ENCODE measurements at regions not wholly inside any gene's neighbourhood (a gene's known extent, or its start where the extent isn't known, plus 50 kb on each side); places are given as distances from the start of the nearest gene placed in this dataset.
A peak's percentile ranks its signal among the peaks of the same experiment; 100 is the strongest.

- DNase-seq (ENCODE audit: insufficient read length, low spot score) (no peak), FAIRE-seq (no peak)
- TF ChIP-seq POLR2AphosphoS5 (IDR thresholded peaks at IDR 0.05; ENCODE audit: low read depth, low read length) (no peak), POLR2A (IDR thresholded peaks at IDR 0.05; ENCODE audit: low read depth, low read length) (no peak), SPI1 (IDR thresholded peaks at IDR 0.05; ENCODE audit: low read depth, low read length) (no peak), PAX5 (IDR thresholded peaks at IDR 0.05; ENCODE audit: insufficient read depth, low read length, severe bottlenecking) (no peak), POU2F2 (IDR thresholded peaks at IDR 0.05; ENCODE audit: low read depth, low read length) (no peak), TAF1 (IDR thresholded peaks at IDR 0.05; ENCODE audit: low read depth, low read length) (no peak)
These were observed 127.6 kb upstream of the PKDCC start for GRCh38 chr2:41920181-41920580.

DNA sequence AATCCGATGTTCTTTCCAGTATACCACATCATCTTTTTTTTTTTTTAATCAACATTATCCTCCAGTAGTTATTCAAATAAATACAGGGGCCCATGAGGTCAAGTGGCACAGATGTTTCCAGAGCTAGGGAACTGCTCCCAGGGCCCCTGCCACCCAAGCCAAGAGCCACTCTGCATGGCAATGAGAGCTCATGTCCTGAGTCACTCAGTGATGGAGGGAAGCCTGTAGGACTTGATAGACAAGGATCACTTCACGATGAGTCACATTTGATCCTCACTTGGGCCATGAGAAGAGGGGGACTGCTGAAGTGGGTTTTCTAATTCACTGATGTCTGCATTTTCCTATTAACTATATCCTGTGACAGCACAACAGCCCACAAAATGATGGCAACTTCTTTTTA is 127.0 kb upstream of the PKDCC start:
- DNase-seq (ENCODE audit: insufficient read length, low spot score) (no peak), FAIRE-seq (no peak)
- no peak for TF ChIP-seq SPI1 (IDR thresholded peaks at IDR 0.05; ENCODE audit: low read depth, low read length)
- TF ChIP-seq POLR2AphosphoS5 (IDR thresholded peaks at IDR 0.05; ENCODE audit: low read depth, low read length): no peak
- TF ChIP-seq TAF1 (IDR thresholded peaks at IDR 0.05; ENCODE audit: low read depth, low read length): no peak
- TF ChIP-seq PAX5 (IDR thresholded peaks at IDR 0.05; ENCODE audit: insufficient read depth, low read length, severe bottlenecking): no peak
- no peak for TF ChIP-seq POLR2A (IDR thresholded peaks at IDR 0.05; ENCODE audit: low read depth, low read length)
- no peak for TF ChIP-seq POU2F2 (IDR thresholded peaks at IDR 0.05; ENCODE audit: low read depth, low read length)

DNA sequence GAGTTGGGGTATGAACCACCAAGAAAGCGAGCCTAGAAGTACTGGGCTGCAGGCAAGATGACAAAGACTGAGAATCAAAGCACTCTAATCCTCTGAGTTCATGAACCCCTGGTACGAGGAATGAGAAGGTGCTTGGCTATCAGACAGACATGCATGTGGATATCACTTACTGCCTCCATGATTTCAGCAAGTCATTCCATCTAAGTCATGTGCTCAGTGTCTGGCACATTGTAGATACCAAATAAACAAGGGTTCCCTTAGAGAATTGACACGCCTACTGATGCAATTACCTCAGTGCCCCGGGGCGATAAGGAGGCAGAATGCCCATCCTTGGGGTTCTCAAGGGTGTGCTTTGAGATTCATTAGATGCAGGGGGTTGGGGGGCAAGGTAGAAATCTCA is 125.6 kb upstream of the PKDCC start:
- no peak for FAIRE-seq
- DNase-seq (ENCODE audit: insufficient read length, low spot score): no peak
- TF ChIP-seq POLR2AphosphoS5 (IDR thresholded peaks at IDR 0.05; ENCODE audit: low read depth, low read length) (no peak), SPI1 (IDR thresholded peaks at IDR 0.05; ENCODE audit: low read depth, low read length) (peak; percentile 72)

DNA sequence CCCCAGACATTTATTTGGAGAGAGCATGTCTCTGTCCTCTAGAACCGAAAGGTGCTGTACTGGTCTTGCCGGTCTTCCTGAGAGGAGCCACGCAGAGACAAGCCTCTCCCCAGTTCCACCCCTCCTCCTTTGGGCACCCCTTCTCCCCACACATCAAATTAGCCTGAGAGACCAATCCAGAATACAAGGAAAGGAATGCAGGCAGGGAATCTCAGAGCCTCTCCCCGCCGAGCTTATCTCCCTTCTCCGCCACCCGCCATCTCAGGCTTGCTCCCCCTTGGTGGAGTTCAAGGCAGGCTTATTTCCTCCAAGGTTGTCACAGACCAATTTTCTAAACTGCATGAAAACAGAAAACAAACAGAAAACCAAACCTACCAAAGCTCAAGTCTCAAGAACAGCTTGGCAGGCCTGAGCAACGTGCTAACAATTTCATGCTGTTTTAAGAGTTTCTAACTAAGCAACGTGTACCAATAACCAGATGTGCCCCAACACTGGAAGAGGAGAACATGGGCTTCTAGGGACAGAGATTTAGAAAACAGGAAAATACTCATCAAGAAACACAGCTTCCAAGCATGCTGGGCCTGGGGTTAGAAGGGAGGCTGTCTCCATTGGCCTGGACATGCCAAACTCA is 124.5 kb upstream of the PKDCC start:
- FAIRE-seq (no peak), DNase-seq (ENCODE audit: insufficient read length, low spot score) (no peak)
- TF ChIP-seq PAX5 (IDR thresholded peaks at IDR 0.05; ENCODE audit: insufficient read depth, low read length, severe bottlenecking): no peak
- no peak for TF ChIP-seq POLR2A (IDR thresholded peaks at IDR 0.05; ENCODE audit: low read depth, low read length)
- no peak for TF ChIP-seq POU2F2 (IDR thresholded peaks at IDR 0.05; ENCODE audit: low read depth, low read length)
- TF ChIP-seq TAF1 (IDR thresholded peaks at IDR 0.05; ENCODE audit: low read depth, low read length): no peak

- no peak for FAIRE-seq
- TF ChIP-seq POU2F2 (IDR thresholded peaks at IDR 0.05; ENCODE audit: low read depth, low read length) (no peak), POLR2AphosphoS5 (IDR thresholded peaks at IDR 0.05; ENCODE audit: low read depth, low read length) (no peak), SPI1 (IDR thresholded peaks at IDR 0.05; ENCODE audit: low read depth, low read length) (no peak), POLR2A (IDR thresholded peaks at IDR 0.05; ENCODE audit: low read depth, low read length) (no peak), TAF1 (IDR thresholded peaks at IDR 0.05; ENCODE audit: low read depth, low read length) (no peak), PAX5 (IDR thresholded peaks at IDR 0.05; ENCODE audit: insufficient read depth, low read length, severe bottlenecking) (no peak)
- no peak for DNase-seq (ENCODE audit: insufficient read length, low spot score)
These were observed 123.8 kb upstream of the PKDCC start for GRCh38 chr2:41924024-41924423.

DNA sequence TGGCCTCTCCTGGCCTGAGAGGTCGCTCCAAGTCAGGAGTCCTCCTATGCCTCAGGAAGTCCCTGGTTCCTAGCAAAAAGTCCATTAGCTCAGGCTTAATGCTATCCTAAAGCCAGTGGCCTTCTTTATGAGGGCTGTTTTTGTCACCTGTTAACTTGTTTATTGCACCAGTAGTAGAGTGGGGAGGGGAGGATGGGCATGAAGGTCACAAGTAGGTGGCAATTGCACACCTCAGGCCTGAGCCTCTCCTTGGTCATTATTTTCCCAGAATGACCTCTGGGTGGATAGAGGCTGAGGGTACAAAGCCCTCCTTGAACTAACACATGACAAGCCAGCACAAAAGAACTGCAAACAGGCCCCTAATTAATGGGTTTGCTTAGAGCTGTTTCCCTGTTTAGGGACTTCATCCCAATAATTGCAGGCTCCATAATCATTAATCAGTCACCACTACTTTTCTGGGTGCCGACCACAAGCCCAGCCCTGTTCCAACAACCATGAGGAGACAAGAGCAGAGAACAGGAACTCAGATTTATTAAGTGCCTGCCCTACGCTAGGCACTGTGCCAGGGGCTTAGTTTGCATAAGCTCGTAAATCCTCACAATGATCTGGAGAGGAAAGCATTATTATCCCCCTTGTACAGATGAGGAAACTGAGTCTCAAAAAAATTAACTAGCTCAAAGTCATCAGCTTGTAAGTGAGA is 123.0 kb upstream of the PKDCC start:
- no peak for FAIRE-seq
- TF ChIP-seq PAX5 (IDR thresholded peaks at IDR 0.05; ENCODE audit: insufficient read depth, low read length, severe bottlenecking) (no peak), SPI1 (IDR thresholded peaks at IDR 0.05; ENCODE audit: low read depth, low read length) (no peak), POU2F2 (IDR thresholded peaks at IDR 0.05; ENCODE audit: low read depth, low read length) (no peak), TAF1 (IDR thresholded peaks at IDR 0.05; ENCODE audit: low read depth, low read length) (no peak), POLR2A (IDR thresholded peaks at IDR 0.05; ENCODE audit: low read depth, low read length) (no peak), POLR2AphosphoS5 (IDR thresholded peaks at IDR 0.05; ENCODE audit: low read depth, low read length) (no peak)
- no peak for DNase-seq (ENCODE audit: insufficient read length, low spot score)

- TF ChIP-seq POLR2A (IDR thresholded peaks at IDR 0.05; ENCODE audit: low read depth, low read length) (no peak), POU2F2 (IDR thresholded peaks at IDR 0.05; ENCODE audit: low read depth, low read length) (no peak), PAX5 (IDR thresholded peaks at IDR 0.05; ENCODE audit: insufficient read depth, low read length, severe bottlenecking) (no peak), POLR2AphosphoS5 (IDR thresholded peaks at IDR 0.05; ENCODE audit: low read depth, low read length) (no peak), SPI1 (IDR thresholded peaks at IDR 0.05; ENCODE audit: low read depth, low read length) (no peak), TAF1 (IDR thresholded peaks at IDR 0.05; ENCODE audit: low read depth, low read length) (no peak)
- FAIRE-seq (no peak), DNase-seq (ENCODE audit: insufficient read length, low spot score) (no peak)
These were observed 122.1 kb upstream of the PKDCC start for GRCh38 chr2:41925712-41926111.

GRCh38 chr2:41926614-41927580 is 120.9 kb upstream of the PKDCC start:
- DNase-seq (ENCODE audit: insufficient read length, low spot score) (no peak), FAIRE-seq (no peak)
- TF ChIP-seq POLR2AphosphoS5 (IDR thresholded peaks at IDR 0.05; ENCODE audit: low read depth, low read length) (no peak), TAF1 (IDR thresholded peaks at IDR 0.05; ENCODE audit: low read depth, low read length) (no peak), POU2F2 (IDR thresholded peaks at IDR 0.05; ENCODE audit: low read depth, low read length) (no peak)

GRCh38 chr2:41927581-41928264 is 120.1 kb upstream of the PKDCC start:
- TF ChIP-seq PAX5 (IDR thresholded peaks at IDR 0.05; ENCODE audit: insufficient read depth, low read length, severe bottlenecking) (no peak), POLR2A (IDR thresholded peaks at IDR 0.05; ENCODE audit: low read depth, low read length) (no peak), TAF1 (IDR thresholded peaks at IDR 0.05; ENCODE audit: low read depth, low read length) (no peak), POU2F2 (IDR thresholded peaks at IDR 0.05; ENCODE audit: low read depth, low read length) (no peak), POLR2AphosphoS5 (IDR thresholded peaks at IDR 0.05; ENCODE audit: low read depth, low read length) (no peak), SPI1 (IDR thresholded peaks at IDR 0.05; ENCODE audit: low read depth, low read length) (no peak)
- no peak for DNase-seq (ENCODE audit: insufficient read length, low spot score)
- FAIRE-seq: no peak
